HG03025 (cell line): ENCODE measurements at regions not wholly inside any gene's neighbourhood (a gene's known extent, or its start where the extent isn't known, plus 50 kb on each side); places are given as distances from the start of the nearest gene placed in this dataset.

ENCODE experiments used
- ATAC-seq: cut with Tn5 transposase; IDR thresholded peaks from one replicate; pipeline ENCODE4 v1.9.1; 2021; ENCODE audit warnings: mild to moderate bottlenecking, moderate library complexity; ENCODE audit not compliant: unreplicated experiment, low FRiP score

DNA sequence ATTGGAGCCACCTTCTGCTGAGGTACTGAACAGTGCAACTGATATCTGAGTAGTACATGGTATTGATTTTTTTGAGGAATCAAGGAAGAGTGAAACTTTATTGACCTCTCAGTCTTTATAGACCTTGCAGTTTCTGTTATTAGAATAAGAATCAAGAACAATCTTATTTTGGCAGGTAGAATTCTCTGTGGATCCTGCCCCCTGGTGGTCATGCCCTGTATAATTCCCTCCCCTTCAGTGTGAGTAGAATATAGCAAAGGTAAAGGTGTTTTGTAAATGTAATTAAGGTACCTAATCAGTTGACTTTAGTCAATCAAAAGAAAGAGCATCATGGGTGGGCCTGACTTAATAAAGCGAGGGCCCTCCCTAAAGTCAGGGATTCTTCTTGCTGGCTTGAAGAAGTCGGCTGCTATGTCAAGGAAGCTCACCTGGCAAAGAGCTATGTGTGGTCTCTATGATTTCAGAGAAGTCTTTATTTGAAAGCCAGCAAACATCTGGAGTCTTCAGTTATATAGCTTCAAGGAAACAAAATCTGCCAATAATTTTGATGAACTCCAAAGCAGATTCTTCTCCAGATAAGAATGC is 142.8 kb downstream of the LSM5 start:
- ATAC-seq, result no peak

DNA sequence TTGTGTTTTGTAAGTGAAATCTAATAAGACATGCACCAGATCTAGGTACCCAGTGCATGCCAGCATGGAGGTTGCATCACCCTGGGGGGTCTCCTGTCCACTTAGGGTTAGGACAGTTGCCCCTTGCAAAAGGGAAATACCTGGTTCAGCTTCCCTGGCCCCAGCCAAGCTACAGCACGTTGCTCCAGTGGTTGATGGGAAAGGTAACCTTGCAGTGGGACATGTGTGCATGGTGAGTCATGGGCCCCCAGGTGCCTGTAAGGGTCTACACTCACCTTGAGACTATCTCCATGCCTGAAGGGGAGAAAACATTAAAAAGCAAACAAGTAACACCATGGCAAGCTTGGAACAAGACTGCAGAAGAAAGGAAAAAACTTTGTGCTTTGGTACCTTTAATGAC is 143.9 kb downstream of the LSM5 start:
- ATAC-seq, result no peak

DNA sequence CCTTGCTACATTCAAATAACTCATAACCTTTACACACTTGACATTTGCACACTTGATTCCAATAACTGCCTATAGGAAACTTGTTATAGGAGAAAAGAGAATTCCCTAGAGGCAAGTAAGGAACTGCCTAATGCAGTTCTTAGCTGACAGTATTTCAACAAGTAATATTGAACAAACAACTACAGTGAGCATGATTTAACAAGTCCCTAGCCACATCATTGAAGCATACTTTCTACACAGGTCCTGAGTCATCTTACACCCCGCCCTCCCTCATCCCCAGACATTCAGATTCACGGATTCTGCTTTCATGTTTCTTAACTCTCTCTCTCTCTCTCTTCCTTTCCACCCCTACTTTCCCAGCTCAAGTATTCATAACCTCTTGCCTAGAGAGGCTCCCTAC is 153.5 kb downstream of the LSM5 start:
- ATAC-seq, result no peak

DNA sequence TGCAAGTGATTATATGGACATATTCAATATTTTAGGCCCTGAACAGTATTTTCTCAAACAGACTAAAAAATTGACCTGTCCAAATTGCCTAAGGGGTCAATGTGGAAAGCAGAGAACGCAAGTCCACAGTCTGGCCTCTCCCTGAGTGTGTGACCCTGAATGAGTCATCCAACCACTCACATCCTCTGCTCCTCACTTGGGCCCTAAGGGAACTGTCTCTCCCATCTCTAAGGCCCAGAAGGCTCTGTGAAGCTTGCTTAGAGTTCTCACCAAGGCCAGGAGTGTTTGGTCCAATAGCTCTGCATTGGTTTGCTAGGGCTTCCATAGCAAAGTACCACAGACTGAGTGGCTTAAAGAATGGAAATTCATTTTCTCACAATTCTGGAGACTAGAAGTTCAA is 155.1 kb downstream of the LSM5 start:
- ATAC-seq, result no peak

DNA sequence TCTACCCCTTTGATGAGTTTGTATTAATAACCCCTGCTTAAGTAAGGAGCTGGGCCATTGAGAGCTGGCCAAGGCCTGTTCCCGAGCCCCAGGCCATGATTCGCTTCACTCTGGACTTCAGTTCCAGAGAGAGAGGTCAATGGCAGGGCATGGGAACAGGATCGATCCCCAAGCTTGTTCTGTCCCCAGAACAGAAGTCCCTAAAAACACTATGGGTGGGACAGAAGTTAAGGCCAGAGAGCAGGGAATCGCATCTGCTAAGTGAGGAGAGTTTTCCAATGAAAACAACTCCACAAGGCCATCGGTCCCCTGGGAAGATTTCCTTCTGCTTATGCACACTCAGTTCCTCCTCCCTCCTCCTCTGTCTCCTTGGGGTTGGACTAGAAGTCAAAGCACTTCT is 159.6 kb downstream of the LSM5 start:
- no peak for ATAC-seq

DNA sequence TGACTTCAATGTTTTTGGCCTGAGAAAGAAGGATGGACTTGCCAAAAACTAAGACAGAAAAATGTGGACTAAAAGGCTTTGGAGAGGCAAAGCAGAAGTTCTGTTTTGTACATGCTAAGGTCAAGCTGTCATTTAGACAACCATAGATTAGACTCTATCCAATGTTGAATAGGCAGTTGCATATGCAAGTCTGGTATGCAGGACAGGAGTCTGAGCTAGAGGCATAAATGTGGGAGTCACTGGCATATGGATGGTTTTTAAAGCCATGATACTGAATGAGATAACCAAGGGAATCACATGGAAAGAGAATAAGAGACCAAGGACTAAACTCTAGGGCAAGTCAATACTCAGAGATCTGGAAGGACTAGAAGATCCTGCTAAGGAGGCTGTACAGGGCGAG is 164.1 kb downstream of the LSM5 start:
- no peak for ATAC-seq

DNA sequence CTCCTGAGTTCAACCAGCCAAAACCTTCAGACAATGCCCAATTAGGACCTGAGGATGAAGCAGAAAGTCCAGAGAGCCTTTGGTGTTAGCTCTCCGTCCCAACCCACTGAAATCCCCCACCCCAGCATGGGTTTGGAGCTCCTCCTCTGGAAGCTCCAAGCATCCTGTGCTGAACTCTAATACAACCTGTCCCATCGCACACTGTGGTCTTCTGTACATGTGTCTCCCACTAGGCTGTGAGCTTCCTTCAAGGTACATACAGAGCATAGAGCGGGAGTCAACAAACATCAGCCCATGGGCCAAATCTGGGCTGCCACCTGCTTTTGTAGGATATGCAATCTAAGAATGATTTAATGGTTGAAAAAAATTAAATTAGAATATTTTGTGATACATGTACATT is 166.5 kb downstream of the LSM5 start:
- ATAC-seq, result no peak

DNA sequence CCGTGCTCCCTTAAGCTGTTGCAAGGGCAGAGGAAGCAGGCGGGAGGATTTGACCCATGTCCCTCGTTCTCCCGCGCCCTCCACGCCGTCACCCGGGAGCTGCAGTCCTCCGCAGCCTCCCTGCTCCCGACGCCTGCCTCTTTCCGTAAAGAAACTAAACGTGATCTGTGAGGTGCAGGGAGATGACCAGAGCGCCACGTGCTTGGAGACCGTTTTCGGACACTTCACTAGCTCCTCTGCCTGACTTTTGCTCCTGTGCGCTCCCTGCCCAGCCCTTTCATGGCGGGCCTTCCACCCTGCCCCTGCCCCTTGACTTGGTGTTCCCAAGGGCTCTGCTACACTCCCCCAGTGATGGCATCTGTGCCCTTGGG is 171.2 kb downstream of the LSM5 start:
- no peak for ATAC-seq

DNA sequence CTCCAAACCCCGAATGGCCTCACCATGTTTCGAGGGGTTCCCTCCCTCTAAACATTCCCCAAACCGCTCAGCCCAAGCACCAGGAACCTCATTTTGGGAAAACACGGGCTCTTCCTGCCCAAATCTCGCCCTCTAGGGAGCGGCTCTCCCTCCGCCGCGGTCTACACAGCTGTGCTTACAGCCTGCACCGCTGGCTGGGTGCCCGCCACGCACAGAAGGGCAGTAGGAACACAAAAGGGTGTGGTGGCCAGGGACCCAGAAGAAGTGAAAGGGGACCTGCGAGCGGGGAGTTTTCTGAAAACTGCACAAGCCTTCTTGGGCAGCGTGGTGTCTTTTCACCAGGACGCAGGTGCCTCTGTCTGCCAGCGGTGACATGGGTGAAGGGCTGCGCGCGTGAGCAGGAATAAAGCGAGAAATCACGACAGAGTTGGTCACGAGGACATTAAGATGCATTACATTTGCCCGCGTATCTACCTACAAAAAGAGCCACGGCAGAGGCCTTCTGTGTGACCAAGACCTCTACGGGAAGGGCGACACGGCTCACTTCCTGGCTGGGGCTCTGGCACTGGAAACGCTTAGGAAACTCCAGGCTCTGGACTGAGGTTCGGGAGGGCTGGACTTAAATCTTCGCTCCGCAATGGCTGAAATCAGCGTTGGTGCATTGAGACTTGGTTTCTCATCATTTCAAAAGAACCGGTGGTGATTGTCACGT is 171.7 kb downstream of the LSM5 start:
- no peak for ATAC-seq

DNA sequence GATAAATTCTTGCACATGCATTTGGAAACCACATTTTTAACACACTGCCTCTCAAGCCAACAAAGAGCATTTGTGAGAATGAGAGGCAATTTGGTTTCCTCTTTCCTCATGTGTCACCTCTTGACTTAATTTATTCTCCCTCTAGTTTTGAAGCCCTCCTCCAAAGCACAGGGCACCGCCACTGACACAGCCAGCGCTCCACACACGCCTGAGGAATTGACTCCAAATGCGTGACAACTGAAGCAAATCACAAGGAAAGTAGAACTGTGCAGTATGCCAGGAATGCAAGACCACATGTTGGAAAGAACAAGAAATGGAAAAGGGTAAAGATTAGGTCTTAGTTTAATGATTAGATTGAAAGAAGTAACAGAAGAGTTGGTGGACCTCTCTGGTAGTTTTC is 173.3 kb downstream of the LSM5 start:
- no peak for ATAC-seq

DNA sequence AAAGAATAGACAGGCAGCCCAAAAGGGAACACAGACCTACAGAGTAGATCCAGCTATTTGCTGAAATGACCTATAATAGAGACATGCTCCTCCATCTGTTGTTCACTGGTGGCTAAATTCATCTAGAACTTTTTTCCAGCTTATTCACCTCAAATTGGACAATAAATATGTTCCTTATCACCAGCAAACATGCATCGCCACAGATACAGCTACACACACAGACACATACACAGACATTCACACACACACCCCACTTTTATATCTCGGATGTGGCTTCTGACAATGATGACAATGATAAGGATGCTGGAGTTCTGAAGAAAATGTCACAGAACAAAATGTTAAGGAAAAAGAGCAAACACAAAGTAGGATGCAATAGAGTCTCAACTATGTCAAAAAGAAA is 175.4 kb downstream of the LSM5 start:
- ATAC-seq, result no peak

DNA sequence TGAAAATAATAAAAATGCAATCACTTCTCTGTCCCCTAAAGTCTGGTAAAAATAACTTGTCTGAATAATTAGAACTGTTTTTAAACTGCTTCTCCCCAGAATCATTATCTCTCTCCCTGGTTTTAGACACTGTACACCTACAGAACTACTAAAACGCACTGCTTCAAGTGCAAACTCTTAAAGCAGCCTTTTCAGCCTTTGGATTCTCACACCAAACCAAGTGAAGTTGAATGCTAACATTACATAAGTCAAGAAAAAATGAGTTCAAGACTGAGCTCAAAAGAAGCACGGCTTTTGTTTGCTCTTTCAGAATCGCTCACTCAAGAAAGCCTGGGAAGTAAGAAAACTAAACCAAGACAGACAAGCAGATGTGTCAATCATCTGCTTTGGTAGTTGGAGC is 188.8 kb downstream of the LSM5 start:
- no peak for ATAC-seq

DNA sequence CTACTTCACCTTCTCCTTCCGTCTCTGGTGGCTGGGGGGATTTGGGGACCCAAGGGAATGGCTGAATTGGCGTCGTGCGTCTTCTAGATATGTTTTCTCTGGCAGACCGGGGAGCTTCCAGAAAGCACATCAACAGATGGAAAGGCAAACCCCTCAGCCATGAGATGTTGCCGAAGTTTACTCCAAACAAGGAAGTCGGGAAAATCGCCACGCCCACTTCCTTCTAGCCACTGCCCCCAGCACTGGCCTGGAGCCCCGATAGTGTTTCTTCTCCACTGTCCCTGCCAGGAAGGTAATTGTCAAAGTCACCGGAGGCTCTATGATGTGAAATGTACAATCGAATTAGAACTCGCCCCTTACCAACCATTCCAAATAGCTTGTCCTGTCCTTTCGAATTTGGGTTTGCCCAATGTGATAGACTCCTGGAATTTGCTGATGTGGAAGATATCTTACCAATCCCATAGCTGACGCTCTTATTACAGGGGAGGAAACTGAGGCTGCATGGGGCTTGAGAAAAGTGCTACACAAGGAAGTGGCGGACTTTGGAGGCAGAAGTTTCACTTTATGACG is 191.0 kb downstream of the LSM5 start:
- ATAC-seq, result no peak

DNA sequence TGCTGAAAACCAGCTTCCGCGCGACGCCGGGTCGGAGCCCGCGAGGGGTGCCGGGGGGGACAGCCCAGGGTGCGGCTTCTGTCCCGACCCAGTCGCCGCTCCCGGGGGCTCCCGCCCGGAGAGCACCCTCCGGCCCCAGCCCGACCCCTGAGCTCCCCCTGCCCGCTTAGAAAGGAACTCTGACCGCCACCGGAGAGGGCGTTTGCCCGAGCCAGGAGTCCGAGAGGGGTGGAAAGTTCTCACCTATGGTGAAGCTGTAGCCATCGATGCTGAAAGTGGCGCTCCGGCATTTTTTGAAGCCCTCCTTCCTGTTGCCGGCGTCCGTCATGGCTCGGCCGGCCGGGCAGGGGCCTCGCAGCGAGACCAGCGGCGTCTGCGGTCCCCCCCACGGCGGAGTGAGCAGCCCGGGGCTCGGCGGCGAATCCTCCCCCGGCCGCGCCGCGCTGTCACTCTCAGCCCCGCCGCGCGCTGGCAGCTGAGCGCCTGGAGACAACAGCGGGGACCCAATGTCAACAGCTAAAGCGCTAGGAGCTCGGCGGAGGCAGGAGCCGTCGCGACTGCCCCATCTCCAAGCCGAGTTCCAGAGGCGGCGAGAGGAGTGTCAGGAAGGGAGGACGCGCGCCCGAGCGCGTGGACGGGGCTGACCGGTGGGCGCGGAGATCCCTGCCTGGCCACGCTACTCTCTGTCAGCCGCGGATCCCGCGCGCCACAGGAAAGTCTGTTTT is 191.6 kb downstream of the LSM5 start:
- no peak for ATAC-seq

DNA sequence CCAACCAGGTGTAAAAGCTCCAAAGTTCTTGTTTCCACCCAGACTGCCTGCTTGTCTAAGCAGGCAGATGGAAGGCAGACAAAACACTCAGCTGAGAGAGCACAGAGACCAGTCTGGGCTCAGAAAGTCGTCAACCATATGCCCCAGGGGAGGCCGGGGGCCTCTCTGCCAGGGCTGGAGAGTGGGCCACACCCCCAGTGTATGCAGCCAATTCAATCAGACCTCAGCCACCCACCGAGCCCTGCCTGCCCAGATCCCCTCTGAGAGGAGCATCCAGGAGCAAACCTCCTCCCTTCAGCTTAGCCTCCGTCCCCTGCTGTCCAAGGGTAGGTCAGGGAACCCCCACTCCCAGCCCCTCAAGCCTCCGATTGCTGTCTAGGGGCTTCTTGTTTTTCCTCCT is 196.3 kb downstream of the LSM5 start:
- ATAC-seq, result no peak

DNA sequence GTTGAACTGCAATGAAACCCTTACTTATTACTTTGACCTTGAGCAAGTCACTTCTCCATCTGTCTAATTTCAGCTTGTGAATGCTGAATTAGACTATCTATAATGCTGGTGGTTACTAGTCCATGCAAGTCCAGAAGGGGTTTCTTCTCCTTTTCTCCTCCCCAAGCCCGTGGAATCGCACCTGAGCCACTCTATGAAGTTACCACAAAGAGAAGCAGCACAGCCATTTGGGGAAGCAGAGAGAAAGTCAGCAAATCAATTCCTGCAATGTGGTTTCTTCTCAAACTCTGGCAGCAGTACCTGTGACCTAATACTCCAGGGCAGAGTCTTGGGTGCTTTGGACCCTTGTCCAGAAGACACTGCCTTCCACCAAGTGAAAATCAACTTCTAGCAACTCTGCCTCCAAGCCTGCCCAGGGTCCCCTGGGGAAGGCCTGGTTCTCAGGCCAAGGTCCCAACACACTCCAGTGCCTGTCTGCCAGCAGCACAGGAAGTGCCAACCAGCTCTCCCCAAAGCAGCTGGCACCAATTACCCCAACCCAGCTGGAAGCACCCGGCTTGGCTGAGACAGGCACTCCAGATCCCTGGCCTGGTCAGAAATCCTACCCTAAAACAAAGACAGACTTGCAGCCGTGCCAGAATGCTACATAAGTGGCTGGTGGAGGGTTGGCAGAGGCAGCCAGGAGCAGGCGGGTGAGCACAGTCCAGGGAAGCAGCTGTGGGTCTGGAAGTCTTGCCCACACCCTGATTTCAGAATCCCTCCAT is 200.3 kb downstream of the LSM5 start:
- no peak for ATAC-seq

DNA sequence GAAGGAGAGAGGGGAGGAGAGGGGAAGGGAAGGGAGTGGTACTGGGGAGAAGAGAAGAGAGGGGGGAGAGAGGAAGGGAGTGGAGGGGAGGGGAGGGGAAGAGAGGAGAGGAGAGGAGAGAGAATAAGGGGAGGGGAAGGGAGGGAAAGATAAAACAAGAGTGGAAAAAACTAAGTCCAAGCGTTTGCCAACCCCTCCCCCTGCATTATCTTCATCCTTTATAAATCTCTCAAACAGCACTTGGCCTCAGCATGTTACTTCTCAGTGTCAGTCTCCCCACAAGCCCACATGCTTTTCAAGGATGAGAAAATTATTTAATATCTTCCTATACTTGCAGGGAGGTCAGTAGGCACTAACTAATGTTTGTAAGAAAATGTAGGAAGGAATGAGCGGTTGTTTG is 204.5 kb downstream of the LSM5 start:
- ATAC-seq, result no peak

DNA sequence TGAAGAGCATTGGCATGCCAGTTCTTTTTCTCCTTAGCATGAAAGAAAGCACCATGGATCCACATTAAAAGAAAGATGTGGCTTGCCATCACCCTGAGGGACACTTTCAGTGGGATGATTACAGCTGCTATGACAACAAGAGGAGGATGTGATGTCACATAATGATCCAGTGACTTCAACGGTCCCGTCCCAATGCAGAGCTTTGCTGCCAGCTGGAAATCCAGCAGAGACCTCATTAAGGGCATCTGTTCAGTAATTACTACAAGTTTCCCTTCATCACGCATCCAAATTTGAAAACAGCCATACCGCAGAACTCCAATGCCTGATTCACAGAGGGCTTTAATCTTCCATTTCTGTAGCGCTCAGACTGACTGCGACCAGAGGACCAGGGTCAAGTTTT is 206.6 kb downstream of the LSM5 start:
- no peak for ATAC-seq

DNA sequence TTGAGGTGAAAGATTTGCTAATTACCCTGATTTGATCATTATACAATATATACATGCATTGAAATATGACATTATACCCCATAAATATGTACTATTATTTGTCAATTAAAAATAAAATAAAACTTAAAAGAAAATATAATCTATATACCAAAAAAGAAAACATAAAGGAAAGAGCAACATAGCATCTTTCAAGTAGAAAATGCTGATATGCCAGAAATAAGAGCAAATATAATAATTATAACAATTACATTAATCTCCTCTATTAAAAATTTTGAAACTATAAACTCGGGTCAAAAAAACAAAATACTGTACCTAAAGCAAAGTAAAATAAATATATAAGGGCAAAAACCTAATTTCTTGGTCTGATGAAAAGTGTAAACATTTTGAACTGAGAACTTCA is 209.3 kb upstream of the PDE1C start:
- no peak for ATAC-seq

DNA sequence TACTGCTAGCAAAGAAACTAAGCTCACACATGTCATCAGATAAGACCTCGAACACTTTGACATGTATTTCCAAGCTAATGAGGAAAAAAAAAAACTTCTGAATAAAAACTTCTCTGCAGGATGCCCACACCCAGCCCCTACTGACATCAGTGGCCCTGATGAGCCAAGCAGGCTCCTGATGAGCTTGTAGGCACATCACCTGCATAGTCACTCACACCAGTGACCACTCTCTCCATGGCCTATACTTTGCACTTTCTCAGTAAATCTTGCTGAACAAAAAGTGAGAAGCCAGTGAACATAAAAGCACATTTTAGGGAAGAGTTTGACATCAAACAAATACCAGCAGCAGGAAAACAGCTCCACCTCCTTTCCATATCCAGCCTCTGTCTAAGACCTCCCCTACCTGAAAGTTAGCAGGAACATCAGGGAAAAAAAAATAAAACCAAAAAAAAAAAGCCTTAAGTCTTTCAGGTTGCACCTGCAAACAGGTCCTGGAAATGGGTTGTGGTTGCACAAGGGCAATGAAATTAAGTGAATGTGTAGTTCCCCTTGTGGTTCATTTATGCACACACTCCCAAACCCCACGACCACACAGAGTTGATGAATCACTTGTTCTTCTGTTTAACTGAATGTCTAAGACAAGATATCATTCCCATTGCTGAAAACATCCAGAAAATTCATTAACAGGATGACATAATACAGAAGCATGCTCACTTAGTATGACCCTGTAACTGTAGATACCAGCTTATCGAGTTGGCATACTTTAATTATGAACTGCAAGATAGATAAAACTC is 205.2 kb upstream of the PDE1C start:
- ATAC-seq, result no peak
